Left lung (tissue), 4 donors: ENCODE measurements at regions not wholly inside any gene's neighbourhood (a gene's known extent, or its start where the extent isn't known, plus 50 kb on each side); places are given as distances from the start of the nearest gene placed in this dataset.

Experiments
- ATAC-seq: fragments of 200-7000 bp; cut with Tn5 transposase; one replicate; pipeline ENCODE4 v1.9.1; 2020; ENCODE audit warnings: moderate library complexity
- DNase-seq, 4 donors: peaks; one replicate each; pipeline ENCODE4 v3.0.0-alpha.2; 2013 to 2020
- H3K27ac ChIP-seq, 2 donors: fragments of 200-600 bp; sonication (generic) in 1 of 2; one replicate each; pipeline versions ENCODE4 v1.5.0 to v1.8.0; 2020 to 2021
- H3K27me3 ChIP-seq, 2 donors: fragments of 200-600 bp; sonication (generic) in 1 of 2; one replicate each; pipeline versions ENCODE4 v1.5.0 to v1.8.0; 2020 to 2021
- H3K36me3 ChIP-seq, 2 donors: fragments of 200-600 bp; sonication (generic) in 1 of 2; one replicate each; pipeline versions ENCODE4 v1.5.0 to v1.8.0; 2020 to 2021
- H3K4me1 ChIP-seq, 2 donors: fragments of 200-600 bp; one replicate each; pipeline ENCODE4 v1.8.0; 2021
- H3K4me3 ChIP-seq, 2 donors: fragments of 200-600 bp; sonication (generic) in 1 of 2; one replicate each; pipeline versions ENCODE4 v1.5.0 to v1.8.0; 2020 to 2021; ENCODE audit warnings: mild to moderate bottlenecking in 1 of 2
- H3K9me3 ChIP-seq, 2 donors: fragments of 200-600 bp; sonication (generic) in 1 of 2; one replicate each; pipeline versions ENCODE4 v1.5.0 to v1.8.0; 2020 to 2021
- CTCF ChIP-seq, 2 donors: fragments of 200-600 bp; sonication (generic) in 1 of 2; IDR thresholded peaks; one replicate each; pipeline versions ENCODE4 v1.5.0 to v1.8.0; 2021; ENCODE audit warnings: antibody characterized with exemption in 2 of 2
- intact Hi-C, 2 donors: fragments of 100-400 bp; cut with DNase I; formaldehyde crosslinking; loops; one replicate each; pipeline versions ENCODE4 v1.11.2 to v1.14.2; 2022
- donor health status: DM: no; HTN: yes; CAD: no.
- donor health status: DM: no; HTN: no; CAD: no.

GRCh38 chr12:125458552-125459268, 393.5 kb downstream of the AACS start:
- Histone ChIP-seq H3K4me3 (no peak overlapping the region), H3K36me3 (no peaks in the 10 kb centered on the region), H3K27ac (no peak overlapping the region), H3K9me3 (no peaks in the 10 kb centered on the region), H3K4me1 (no peaks in the 10 kb centered on the region), H3K27me3 (peaks cover 0 to 21% of the 10 kb centered on the region in 2 donors)
- TF ChIP-seq CTCF (IDR thresholded peaks at IDR 0.05), result no peak
- no peak for DNase-seq
- no peak for ATAC-seq
- intact Hi-C loops, result no loop called here

GRCh38 chr12:125461831-125462230, 396.6 kb downstream of the AACS start:
- no peak overlapping the region for H3K4me3 ChIP-seq
- H3K4me1 ChIP-seq, result no peaks in the 10 kb centered on the region
- DNase-seq, result no peak
- H3K27ac ChIP-seq, result no peak overlapping the region
- no peaks in the 10 kb centered on the region for H3K9me3 ChIP-seq
- intact Hi-C loops, result no loop called here
- ATAC-seq, result no peak
- H3K27me3 ChIP-seq, result peaks cover 0 to 2% of the 10 kb centered on the region in 2 donors
- H3K36me3 ChIP-seq, result no peaks in the 10 kb centered on the region
- no peak for TF ChIP-seq CTCF (IDR thresholded peaks at IDR 0.05)

GRCh38 chr12:125463386-125463785, 398.2 kb downstream of the AACS start:
- no peak for TF ChIP-seq CTCF (IDR thresholded peaks at IDR 0.05)
- no peak for DNase-seq
- ATAC-seq, result no peak
- Histone ChIP-seq H3K9me3 (no peaks in the 10 kb centered on the region), H3K27me3 (no peaks in the 10 kb centered on the region), H3K27ac (no peak overlapping the region), H3K4me1 (no peaks in the 10 kb centered on the region), H3K36me3 (no peaks in the 10 kb centered on the region), H3K4me3 (no peak overlapping the region)
- intact Hi-C loops, result no loop called here

- no peaks in the 10 kb centered on the region for H3K9me3 ChIP-seq
- intact Hi-C loops, result no loop called here
- no peaks in the 10 kb centered on the region for H3K27me3 ChIP-seq
- H3K4me1 ChIP-seq, result no peaks in the 10 kb centered on the region
- no peaks in the 10 kb centered on the region for H3K36me3 ChIP-seq
- no peak overlapping the region for H3K4me3 ChIP-seq
- ATAC-seq (no peak), DNase-seq (no peak)
- no peak for TF ChIP-seq CTCF (IDR thresholded peaks at IDR 0.05)
- no peak overlapping the region for H3K27ac ChIP-seq
Measured at GRCh38 chr12:125467363-125467762, 402.1 kb downstream of the AACS start.

GRCh38 chr12:125469683-125470082, 404.4 kb downstream of the AACS start:
- H3K27me3 ChIP-seq, result no peaks in the 10 kb centered on the region
- no peak overlapping the region for H3K4me3 ChIP-seq
- intact Hi-C loops, result no loop called here
- no peak overlapping the region for H3K27ac ChIP-seq
- no peaks in the 10 kb centered on the region for H3K9me3 ChIP-seq
- ATAC-seq (no peak), DNase-seq (no peak)
- H3K4me1 ChIP-seq, result no peaks in the 10 kb centered on the region
- H3K36me3 ChIP-seq, result no peaks in the 10 kb centered on the region
- TF ChIP-seq CTCF (IDR thresholded peaks at IDR 0.05), result no peak
